ENCODE measurements at regions not wholly inside any gene's neighbourhood (a gene's known extent, or its start where the extent isn't known, plus 50 kb on each side); places are given as distances from the start of the nearest gene placed in this dataset.

DNA sequence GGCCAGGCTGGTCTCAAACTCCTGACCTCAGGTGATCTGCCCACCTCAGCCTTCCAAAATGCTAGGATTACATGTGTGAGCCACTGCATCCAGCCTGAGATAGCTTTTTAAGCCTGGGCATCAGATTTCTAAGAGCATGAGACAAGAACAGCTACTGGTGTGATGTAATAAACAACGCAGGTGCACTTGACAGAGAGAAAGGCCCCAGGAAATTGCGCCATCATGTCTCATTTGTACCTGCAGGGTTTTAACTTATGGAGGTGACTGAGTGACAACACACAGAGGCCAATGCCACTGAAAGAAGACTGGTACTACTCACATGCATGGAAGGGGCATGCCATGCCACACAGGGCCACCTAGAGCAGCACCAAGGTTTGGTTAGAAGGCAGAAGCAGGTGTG, 209.4 kb downstream of the SP3 start:
- TF ChIP-seq, protein P1, sequence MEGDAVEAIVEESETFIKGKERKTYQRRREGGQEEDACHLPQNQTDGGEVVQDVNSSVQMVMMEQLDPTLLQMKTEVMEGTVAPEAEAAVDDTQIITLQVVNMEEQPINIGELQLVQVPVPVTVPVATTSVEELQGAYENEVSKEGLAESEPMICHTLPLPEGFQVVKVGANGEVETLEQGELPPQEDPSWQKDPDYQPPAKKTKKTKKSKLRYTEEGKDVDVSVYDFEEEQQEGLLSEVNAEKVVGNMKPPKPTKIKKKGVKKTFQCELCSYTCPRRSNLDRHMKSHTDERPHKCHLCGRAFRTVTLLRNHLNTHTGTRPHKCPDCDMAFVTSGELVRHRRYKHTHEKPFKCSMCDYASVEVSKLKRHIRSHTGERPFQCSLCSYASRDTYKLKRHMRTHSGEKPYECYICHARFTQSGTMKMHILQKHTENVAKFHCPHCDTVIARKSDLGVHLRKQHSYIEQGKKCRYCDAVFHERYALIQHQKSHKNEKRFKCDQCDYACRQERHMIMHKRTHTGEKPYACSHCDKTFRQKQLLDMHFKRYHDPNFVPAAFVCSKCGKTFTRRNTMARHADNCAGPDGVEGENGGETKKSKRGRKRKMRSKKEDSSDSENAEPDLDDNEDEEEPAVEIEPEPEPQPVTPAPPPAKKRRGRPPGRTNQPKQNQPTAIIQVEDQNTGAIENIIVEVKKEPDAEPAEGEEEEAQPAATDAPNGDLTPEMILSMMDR (IDR thresholded peaks at IDR 0.05; ENCODE audit: extremely low read depth, missing control alignments), result no peak
- DNase-seq (ENCODE audit: low spot score), result no peak

DNA sequence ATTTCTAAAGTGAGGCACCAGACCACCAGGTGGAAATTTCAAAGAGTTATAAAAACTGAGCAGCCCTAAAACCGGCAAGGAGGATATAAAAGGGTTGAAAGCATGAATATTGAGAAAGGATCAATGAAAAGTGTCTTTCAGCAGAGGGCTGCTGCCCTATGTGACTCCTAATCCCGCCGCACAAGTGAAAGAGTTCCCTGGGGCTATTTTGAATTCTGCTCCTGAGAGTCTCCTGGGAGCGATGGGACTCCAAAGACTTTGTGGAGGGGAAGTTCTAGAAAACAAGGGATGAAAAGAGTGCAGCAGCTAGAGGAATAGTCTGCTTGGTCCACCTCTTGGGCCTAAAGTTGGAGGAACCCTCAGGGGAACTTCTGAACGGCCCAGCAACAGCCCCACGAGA, 205.2 kb downstream of the SP3 start:
- TF ChIP-seq, protein P1 (IDR thresholded peaks at IDR 0.05; ENCODE audit: extremely low read depth, missing control alignments), result no peak
- DNase-seq (ENCODE audit: low spot score), result no peak

DNA sequence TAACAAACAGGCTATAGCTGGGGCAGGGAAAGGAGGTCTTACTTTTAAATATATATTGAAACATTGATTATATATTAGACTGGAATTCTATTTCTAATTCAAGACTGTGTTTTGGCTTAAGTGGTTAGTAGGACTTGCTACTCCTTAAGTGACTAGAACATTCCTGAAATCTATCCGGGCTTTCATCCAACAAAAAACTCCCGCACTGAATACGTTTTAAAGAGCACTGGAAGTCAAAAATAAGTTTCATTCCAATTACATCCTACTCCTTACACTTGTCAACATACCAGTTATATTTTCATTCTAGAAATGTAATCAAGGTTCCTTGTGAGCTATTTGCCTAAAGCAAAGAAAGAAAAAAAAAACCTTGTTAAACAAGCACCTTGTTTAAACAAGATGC, 204.6 kb downstream of the SP3 start:
- DNase-seq (ENCODE audit: low spot score), result no peak
- TF ChIP-seq, protein P1 (IDR thresholded peaks at IDR 0.05; ENCODE audit: extremely low read depth, missing control alignments), result no peak

DNA sequence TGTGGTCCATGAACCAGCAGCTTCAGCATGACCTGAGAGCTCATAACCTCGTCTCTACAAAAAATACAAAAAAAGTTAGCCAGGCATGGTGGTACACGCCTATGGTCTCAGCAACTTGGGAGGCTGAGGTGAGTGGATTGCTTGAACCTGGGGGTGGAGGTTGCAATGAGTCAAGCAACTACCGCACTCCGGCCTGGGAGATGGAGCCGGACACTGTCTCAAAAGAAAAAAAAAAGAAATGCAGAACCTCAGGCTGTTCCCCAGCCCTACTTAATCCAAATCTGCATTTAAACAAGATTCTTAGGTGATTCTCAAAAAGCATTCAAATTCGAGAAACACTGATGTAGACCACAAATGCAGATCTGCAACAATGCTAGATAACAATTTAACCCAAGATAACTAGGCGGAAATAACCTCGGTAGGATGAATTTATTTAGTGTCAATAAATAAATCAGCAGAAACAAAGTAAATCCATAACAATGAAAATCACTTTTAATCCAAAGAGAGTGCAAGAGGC, 203.5 kb downstream of the SP3 start:
- DNase-seq (ENCODE audit: low spot score), result no peak
- TF ChIP-seq, protein P1 (IDR thresholded peaks at IDR 0.05; ENCODE audit: extremely low read depth, missing control alignments), result no peak

DNA sequence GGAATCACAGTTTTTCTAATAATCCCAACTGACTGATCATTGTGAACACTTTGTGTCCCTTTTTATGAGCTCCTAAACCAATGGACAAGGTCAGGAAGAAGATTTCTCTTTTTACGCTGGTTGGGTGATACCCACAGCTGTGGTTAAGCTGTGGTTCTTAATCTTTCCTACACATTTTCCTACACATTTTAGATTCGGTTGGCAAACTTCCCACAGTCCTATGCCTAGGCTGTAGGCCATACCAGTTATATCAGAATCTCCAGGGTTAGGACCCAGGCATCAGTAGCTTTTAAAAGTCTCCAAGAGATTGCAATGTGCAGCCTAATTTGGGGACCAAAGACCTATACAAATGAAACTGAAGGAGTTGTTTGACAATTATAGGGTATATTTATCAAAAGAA, 203.0 kb downstream of the SP3 start:
- TF ChIP-seq, protein P1 (IDR thresholded peaks at IDR 0.05; ENCODE audit: extremely low read depth, missing control alignments), result no peak
- DNase-seq (ENCODE audit: low spot score), result no peak

DNA sequence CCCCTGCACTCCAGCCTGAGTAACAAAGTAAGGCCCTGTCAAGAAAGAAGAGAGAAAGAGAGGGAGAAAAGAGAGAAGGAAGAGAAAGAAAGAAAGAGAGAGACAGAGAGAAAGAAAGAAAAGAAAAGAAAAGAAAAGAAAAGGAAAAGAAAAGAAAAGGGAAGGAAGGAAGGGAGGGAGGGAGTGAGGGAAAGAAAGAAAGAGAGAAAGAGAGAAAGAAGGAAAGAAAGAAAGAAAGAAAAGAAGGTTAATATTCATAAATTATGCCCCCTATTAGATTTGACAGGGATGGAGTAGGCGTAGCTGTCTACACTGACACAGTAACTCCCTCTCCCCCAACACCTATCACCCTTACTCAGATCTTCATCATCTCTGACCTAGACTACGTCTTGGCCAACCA, 202.3 kb downstream of the SP3 start:
- TF ChIP-seq, protein P1 (IDR thresholded peaks at IDR 0.05; ENCODE audit: extremely low read depth, missing control alignments), result no peak
- no peak for DNase-seq (ENCODE audit: low spot score)

DNA sequence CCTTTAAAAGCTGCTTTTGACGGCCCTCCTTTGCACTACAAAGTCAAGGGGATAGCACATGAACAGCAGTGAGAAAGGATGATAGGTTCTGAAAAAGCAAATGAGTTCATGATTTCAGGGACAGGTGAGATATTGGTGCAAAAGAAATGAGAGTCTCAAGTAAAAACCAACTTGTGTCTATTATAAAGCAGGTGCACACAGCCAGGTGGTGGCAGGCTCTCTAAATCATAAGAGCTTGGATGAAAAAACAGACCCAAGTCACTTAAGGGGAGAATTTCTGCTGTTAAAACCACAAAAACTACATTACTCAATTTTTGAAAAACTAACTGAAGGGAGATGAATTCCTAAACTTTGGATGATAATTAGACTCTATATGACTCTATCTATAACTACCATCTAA, 201.5 kb downstream of the SP3 start:
- no peak for DNase-seq (ENCODE audit: low spot score)
- TF ChIP-seq, protein P1 (IDR thresholded peaks at IDR 0.05; ENCODE audit: extremely low read depth, missing control alignments), result no peak
